ENCODE measurements at regions not wholly inside any gene's neighbourhood (a gene's known extent, or its start where the extent isn't known, plus 50 kb on each side); places are given as distances from the start of the nearest gene placed in this dataset.

DNA sequence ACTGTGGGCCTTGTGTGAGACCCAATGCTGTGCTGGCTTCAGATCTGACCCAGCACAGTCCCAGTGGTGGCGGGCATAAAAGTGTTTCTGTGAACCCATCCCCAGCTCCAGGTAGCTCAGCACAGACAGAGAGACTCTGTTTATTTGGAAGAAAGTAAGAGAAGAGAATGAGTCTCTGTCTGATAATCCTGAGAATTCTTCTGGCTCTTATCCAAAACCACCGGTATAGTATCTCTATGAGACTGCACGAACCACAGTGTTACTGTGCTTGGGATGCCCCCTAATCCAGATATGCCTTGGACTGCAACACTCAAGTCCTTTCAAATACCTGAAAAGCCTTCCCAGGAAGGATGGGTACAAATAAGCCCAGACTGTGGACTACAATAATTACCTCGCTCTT is 1660.8 kb upstream of the ACO1 start:
- TF ChIP-seq EZH2 (IDR thresholded peaks at IDR 0.05; ENCODE audit: low read length): no peak
- TF ChIP-seq, protein P1, sequence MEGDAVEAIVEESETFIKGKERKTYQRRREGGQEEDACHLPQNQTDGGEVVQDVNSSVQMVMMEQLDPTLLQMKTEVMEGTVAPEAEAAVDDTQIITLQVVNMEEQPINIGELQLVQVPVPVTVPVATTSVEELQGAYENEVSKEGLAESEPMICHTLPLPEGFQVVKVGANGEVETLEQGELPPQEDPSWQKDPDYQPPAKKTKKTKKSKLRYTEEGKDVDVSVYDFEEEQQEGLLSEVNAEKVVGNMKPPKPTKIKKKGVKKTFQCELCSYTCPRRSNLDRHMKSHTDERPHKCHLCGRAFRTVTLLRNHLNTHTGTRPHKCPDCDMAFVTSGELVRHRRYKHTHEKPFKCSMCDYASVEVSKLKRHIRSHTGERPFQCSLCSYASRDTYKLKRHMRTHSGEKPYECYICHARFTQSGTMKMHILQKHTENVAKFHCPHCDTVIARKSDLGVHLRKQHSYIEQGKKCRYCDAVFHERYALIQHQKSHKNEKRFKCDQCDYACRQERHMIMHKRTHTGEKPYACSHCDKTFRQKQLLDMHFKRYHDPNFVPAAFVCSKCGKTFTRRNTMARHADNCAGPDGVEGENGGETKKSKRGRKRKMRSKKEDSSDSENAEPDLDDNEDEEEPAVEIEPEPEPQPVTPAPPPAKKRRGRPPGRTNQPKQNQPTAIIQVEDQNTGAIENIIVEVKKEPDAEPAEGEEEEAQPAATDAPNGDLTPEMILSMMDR (optimal IDR thresholded peaks at IDR 0.05 in 1 of 3, IDR thresholded peaks at IDR 0.05 in 1 of 3, conservative IDR thresholded peaks at IDR 0.05 in 1 of 3; ENCODE audit: extremely low read depth in 1 of 3, insufficient read depth in 2 of 3, low read length in 3 of 3): no peak

Data from keratinocyte (primary cell).